GM03348 (cell line): ENCODE measurements at regions not wholly inside any gene's neighbourhood (a gene's known extent, or its start where the extent isn't known, plus 50 kb on each side); places are given as distances from the start of the nearest gene placed in this dataset.
"Not testable (repeated sequence)": the region's sequence is repeated elsewhere in the genome, so short reads cannot be mapped to it uniquely, and the experiment has no call there.

Experiments used
- DNase-seq: peaks from one replicate; pipeline ENCODE4 v3.0.0; 2012; ENCODE audit warnings: low spot score

DNA sequence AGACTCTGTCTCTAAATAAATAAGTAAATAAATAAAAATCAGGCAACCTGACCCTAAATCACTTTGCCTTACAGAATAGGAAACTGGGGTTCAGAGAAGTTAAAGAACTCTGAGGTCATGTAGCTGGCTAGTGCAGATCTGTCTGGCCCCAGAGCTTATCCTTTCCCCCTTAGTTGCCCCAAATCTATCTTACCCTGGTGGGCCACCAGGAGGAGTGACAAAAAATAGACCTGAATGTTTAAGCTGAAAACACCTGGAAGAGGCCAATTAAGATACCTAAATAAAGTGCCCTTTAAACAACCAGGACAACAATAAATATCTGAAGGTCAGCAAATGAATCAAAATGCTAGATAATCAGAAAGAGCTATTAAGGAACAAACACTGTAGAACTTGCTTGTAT is 59.7 kb downstream of the TEX35 start:
- DNase-seq: no peak

GRCh38 chr1:178573330-178573729 is 60.4 kb downstream of the TEX35 start:
- no peak for DNase-seq

DNA sequence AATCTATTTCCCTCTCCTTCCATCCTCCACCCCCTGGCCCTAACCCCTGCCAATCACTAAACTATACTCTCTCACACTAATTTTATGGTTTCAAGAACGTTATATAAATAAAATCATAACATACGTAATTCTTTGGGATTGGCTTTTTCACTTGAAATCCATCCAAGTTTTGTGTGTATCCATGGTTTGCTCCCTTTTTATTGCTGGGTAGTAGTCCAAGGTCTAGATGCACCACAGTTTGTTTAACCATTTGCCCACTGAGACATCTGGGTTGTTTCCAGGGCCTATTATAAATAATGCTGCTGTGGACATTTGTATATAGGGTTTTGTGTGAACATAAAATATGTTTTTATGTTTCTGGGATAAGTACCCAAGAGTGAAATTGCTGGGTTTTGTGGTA is 61.4 kb downstream of the TEX35 start:
- no peak for DNase-seq

GRCh38 chr1:178575611-178576361 is 62.9 kb downstream of the TEX35 start:
- no peak for DNase-seq

- DNase-seq: no peak
Observed at GRCh38 chr1:178576841-178577240, 63.9 kb downstream of the TEX35 start.

GRCh38 chr1:178577882-178578281 is 65.0 kb downstream of the TEX35 start:
- DNase-seq: no peak

DNA sequence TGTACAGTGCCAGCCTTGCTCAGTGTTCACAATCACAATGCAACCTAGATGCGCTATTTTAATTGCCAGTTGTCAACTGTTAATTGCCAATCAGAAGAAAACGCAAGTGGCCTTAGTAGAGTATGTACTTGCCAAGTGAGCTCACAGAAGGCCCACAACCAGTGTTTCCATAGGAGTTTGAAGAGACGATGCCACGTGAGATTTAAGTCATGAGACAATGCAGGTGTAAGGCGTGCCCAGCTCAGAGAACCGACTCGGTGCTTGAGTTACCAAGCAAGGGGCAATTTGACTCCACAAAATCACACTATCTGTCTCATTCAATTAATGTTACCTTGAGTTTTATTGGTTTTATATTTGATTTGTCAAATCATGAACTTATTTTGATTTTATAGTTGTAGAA is 65.6 kb downstream of the TEX35 start:
- no peak for DNase-seq

- DNase-seq: no peak
Observed at GRCh38 chr1:178579095-178579494, 66.2 kb downstream of the TEX35 start.

GRCh38 chr1:178579562-178579961 is 66.7 kb downstream of the TEX35 start:
- no peak for DNase-seq

DNA sequence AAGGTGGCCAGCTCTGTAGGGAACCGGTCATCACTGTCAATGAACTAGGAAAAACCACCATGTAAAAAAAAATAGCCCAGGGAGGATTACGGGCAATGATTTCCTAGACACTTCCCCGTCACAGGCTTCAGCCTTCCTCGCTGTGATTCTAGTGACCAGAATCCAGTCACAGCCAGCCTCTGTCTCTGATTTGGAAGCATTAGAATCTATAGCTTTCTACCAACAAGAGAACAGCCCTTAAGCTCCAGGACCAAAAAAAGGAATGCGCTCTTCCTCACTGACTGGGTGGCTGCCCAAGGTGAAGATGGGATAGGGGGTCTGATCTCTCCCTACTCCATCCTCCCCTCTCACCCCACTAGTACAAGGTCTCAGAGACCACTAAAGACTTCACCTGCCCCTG is 67.2 kb downstream of the TEX35 start:
- no peak for DNase-seq

DNA sequence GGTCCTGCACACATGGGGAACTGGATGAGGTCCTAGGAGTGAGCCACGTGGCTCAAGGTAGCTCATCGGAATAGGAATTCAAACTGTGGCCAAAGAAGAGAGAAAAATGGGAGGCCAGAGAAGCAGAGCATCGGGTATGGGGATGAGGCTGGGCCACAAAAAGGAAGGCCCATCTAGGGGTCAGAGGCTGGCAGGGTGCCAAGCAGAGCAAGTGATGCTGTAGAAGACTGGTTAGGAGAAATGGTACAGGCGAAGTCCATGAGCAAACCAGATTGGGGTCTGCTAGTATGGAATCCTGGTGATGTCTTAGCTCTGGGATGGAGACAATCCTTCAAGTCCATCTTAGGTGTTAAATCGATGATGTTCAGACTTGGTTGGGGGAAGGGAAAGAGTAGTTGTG is 68.0 kb downstream of the TEX35 start:
- no peak for DNase-seq

DNA sequence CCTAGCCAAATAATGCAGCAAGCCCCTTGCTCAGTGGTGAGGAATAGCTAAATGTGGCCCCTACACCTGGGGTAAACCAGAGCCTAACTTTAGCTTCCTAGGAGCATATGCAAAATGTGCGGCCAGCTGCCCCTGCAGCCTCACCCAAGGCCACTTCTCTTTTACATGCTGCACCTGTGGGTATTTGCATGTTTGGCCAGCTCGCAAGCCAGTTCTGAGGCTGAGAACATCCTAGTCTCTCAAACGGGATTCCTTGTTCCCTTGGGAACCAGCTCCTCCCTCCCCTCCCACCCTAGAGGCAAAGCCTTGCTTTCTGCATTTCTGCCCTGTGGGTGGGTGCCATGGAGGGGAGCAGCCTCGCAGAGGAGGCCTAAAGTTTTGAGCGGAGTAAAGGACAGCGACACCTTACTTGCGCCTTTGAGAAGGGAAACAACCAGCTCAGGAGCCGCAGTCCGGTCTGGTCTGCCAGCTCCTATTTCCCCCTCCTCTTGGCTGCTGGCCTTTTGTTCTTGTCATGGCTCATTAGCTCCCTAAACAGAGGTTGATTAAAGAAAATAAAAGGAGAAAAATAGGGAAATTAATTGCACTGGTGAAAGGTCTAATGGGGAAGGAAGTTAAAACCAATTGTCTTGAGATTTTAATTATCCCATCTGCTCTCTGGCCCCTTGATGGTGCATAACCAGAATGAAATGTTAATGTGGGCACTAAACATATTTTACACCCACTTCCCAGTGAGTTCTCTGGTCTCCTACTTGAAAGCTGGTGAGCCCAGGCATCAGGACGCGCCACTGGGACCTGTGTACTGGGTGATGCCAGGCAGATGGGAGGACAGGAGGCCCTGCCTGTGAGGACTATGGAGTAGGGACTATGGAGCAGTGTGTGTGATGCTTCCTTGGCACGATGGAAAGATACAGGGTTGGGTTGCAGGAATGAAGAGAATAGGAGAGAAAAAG is 68.7 kb downstream of the TEX35 start:
- no peak for DNase-seq

- no peak for DNase-seq
Observed at GRCh38 chr1:178587096-178587495, 74.2 kb downstream of the TEX35 start.

GRCh38 chr1:178587975-178588374 is 75.1 kb downstream of the TEX35 start:
- no peak for DNase-seq

DNA sequence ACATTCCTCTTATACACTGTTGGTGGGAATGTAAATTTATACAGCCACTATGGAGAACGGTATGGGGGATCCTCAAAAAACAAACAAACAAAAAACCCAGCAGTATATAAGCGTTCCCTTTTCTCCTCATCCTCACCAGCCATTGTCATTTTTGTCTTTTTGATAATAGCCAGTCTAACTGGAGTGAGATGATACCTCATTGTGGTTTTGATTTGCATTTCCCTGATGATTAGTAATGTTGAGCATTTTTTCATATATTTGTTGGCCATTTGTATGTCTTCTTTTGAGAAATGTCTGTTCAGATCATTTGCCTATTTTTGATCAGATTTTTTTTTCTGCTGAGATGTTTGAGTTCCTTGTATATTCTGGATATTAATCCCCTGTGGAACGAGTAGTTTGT is 76.1 kb downstream of the TEX35 start:
- not testable (repeated sequence) for DNase-seq

GRCh38 chr1:178591811-178592210 is 78.9 kb downstream of the TEX35 start:
- DNase-seq: not testable (repeated sequence)

DNA sequence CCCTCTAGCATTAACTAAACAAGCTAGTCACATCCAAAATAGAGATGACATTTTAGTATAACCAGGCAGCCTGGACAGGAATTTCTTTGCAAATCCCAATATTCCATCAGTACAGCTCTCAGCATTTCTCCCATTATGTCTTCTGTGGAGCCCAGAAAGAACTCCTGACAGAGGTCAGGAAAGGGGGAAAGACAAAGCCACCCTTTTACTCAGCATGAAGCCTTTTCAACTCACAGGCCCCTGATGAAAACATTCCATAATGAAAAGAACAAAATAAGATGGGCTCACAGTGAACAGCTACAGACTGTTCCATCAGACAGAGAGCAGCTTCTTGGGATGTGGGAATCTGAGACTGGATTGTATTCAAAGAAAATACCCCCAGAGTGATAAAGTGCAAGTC is 80.6 kb downstream of the TEX35 start:
- DNase-seq: no peak

- no peak for DNase-seq
Observed at GRCh38 chr1:178594133-178594532, 81.2 kb downstream of the TEX35 start.

- DNase-seq: no peak
Observed at GRCh38 chr1:178595491-178595890, 82.6 kb downstream of the TEX35 start.

- no peak for DNase-seq
Observed at GRCh38 chr1:178599087-178599486, 86.2 kb downstream of the TEX35 start.

DNA sequence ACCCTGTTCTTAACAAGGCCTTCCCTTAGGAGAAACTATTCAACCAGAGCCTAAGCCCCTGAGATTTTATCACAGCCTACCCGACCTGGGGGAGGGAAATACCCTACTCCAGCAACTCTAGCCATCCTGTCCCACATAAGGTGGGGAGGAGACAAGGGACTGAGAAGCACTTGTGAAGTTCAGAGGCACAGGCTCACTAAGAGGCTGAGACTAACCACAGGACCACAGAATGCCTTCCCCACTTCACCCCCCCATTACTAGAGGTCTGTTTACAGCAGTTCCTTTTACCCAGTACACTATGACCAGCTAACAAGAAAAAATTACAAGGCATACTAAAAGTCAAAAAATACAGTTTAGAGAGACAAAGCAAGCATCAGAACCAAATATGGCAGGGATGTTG is 86.8 kb downstream of the TEX35 start:
- DNase-seq: no peak

DNA sequence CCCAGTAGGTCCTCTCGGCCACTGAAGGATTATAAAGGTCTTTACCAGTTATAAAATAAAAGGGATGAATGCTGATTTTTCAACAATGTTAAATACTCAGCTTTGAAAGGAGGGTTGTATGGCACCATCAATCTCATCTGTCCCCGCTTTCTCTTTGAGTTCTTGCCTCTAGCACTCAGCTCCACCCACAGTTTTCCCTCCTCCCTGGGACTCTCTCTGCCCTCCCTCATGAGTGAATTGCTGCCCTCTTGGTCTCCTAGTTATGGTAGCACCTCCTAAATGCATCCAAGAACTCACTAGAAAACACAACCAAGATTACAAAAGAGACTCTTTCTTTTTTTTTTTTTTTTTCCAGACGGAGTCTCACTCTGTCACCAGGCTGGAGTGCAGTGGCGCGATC is 91.0 kb downstream of the TEX35 start:
- no peak for DNase-seq

DNA sequence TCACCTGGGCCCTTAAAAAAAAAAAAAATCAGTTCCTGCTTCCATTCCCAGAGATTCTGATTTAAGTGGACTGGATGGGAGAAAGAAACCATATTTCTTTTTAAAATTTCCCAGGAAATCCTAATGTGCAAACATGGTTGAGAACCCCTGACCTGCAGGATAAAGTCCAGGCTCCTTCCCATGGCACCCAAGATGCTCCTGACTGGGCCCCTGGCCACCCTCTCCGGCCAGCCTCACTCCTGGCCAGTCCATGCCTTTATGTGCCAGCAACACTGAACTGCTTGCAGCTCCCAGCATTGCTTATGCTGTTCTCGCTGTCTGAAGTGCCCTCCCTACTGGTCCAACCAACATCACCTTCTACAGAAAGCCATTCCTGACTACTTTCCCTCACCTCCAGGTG is 93.9 kb downstream of the TEX35 start:
- DNase-seq: no peak
